NCI-H460 (cell line): ENCODE measurements at regions not wholly inside any gene's neighbourhood (a gene's known extent, or its start where the extent isn't known, plus 50 kb on each side); places are given as distances from the start of the nearest gene placed in this dataset.

ENCODE experiments used
- DNase-seq: peaks from one replicate; pipeline ENCODE4 v3.0.0-alpha.2; 2016; ENCODE audit warnings: low read depth; ENCODE audit errors: extremely low read depth

- DNase-seq = no peak
Measured at GRCh38 chr2:103462101-103462500, 700.3 kb downstream of the TMEM182 start.

GRCh38 chr2:103462712-103463111 lies 700.9 kb downstream of the TMEM182 start:
- DNase-seq = no peak

DNA sequence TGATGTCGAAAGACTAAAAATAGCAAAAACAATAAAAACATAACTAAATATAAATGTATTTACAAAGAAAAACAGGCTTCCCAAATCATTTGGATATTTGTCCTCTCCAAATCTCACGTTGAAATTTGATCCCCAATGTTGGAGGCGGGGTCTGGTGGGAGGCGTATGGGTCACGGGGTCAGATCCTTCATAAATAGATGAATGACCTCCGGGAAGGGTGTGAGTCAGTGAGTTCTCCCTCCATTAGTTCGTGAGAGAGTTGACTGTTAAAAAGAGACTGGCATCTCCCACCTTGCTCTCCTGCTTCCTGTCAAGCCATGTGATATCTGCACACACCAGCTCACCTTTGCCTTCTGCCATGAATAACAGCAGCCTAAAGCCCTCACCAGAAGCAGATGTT lies 703.0 kb downstream of the TMEM182 start:
- no peak for DNase-seq

DNA sequence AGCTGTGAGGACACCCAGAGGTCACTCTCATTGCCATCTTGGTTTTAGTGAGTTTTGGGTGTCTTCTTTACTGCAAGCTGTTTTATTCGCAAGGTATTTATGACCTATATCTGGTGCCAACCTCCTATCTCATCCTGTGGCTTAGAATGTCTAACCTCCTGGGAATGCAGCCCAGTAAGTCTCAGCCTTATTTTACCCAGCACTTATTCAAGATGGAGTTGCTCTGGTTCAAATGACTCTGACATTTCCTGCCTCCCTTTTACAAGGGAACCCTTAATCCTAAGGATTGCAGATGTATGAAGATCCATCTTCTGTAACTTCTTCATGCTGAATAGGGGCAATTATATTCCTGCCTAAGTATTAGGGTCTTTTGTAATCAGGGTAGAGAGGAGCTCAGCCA lies 708.0 kb downstream of the TMEM182 start:
- no peak for DNase-seq

DNA sequence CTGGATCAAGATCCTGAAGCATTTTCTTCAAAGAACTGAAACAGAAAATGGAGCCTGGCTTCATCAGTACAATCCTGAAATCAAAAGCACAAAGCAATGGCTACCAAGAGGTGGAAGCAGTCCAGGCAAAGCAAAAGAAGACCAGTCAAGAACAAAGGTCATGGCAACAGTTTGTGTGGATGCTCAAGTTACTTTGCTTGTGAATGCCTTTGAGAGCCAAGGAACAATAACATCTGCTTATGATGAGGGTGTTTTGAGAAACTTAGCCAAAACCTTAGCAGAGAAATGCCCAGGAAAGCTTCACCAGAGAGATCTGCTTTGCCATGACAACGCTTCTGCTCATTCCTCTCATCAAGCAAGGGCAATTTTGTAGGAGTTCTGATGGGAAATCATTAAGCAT lies 723.1 kb downstream of the TMEM182 start:
- no peak for DNase-seq

DNA sequence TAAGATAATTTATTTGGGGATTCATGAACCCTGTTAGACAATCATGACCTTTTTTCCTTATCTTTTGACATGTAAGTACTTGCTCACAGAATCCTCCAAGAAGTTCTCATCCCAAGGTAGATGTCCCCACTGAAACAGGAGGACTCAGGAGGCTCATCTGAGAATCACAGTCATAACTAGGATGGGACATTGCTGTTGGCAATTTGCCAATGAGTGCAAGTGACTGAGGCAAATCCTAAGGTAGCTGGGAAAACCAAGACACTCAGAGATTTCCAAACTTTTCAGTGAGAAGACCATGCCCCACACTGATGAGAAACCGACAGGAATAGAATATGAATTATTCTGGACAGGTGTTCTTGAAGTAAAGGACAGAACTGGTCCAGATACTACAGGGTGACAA lies 735.0 kb downstream of the TMEM182 start:
- DNase-seq = no peak

DNA sequence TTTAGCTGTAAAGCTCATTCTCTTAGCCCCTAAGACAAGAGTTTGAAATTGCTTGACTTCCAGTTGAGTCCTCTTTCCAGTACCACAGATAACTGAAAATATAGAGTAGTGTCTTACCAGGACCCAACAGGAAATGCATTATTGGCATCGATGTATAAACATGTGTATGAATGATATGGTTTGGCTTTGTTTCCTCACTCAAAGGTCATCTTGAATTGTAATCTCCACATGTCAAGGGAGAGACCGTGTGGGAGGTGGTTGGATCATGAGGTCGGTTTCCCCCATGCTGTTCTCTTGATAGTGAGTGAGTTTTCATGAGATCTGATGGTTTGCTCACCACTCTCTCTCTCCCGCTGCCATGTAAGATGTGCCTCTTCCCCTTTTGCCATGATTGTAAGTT lies 745.0 kb downstream of the TMEM182 start:
- DNase-seq = no peak

- DNase-seq = no peak
Measured at GRCh38 chr2:103512442-103512841, 750.6 kb downstream of the TMEM182 start.

GRCh38 chr2:103520547-103520946 lies 758.7 kb downstream of the TMEM182 start:
- DNase-seq = no peak

DNA sequence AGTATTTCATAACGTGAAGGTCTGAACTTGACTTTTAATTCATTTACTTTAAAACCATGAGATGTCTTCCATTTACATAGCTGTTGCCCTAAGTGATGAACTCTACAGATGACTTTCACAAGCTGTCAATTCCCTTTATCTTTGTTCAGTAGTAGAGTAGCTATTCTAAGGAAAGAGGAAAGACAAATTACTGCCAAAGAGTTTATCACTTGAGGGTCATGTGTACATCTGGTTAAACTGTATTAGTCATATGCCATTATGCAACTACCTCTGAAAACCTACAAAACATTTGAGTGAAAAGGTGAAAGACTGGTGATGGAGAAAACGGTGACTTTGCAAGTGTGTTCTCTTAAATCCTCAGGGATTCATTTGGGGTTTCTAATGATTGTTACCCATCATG lies 763.9 kb downstream of the TMEM182 start:
- no peak for DNase-seq

- DNase-seq = no peak
Measured at GRCh38 chr2:103526757-103527156, 764.9 kb downstream of the TMEM182 start.

DNA sequence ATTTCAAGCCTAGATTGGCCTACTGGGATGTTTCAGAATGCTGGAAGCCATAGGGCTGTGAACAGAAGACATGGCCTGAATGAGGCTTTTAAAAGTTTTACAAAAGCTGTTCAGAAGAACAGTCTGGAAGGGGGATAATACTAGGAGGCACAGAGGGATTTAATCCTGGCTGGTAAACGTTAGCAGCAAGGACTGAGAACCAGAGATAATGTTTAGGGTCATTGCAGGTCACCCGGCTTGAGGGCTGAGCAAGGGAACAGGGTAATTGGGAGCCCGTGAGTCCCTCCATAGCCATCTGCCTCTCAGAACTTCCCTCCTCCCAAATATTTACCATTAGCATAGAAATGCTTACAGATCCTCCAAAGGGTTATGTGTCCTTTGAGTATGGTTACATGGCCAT lies 765.4 kb downstream of the TMEM182 start:
- DNase-seq = no peak

- no peak for DNase-seq
Measured at GRCh38 chr2:103529798-103530502, 768.1 kb downstream of the TMEM182 start.

GRCh38 chr2:103552775-103553174 lies 790.9 kb downstream of the TMEM182 start:
- peak; percentile 1 for DNase-seq

DNA sequence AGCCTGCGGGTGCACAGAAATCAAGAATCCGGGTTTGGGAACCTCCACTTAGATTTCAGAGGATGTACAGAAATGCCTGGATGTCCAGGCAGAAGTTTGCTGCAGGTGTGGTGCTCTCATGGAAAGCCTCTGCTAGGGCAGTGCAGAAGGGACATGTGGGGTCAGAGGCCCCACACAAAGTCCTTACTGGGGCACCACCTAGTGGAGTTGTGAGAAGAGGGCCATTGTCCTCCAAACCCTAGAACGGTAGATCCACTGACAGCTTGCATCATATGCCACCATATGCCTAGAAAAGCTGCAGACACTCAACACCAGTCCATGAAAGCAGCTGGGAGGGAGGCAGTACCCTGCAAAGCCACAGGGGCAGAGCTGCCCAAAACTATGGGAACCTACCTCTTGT lies 833.0 kb downstream of the TMEM182 start:
- no peak for DNase-seq

- DNase-seq = no peak
Measured at GRCh38 chr2:103605071-103605780, 843.4 kb downstream of the TMEM182 start.

GRCh38 chr2:103615611-103616105 lies 853.8 kb downstream of the TMEM182 start:
- DNase-seq = no peak

- DNase-seq = no peak
Measured at GRCh38 chr2:103616891-103617290, 855.1 kb downstream of the TMEM182 start.

- DNase-seq = no peak
Measured at GRCh38 chr2:103618112-103618511, 856.3 kb downstream of the TMEM182 start.

DNA sequence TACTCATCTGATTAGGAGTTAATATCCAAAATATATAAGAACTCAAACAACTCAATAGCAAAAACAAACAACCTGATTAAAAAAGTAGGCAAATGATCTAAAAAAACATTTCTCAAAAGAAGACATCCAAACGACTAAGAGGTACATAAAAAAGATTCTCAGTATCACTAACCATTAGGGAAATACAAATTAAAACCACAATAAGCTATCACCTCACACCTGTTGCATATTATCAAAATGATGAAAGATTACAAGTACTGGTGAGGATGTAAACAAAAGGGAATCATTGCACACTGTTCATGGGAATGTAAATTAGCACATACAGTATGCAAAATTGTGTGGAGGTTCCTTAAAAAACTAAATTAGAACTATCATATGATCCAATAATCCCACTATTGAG lies 865.5 kb downstream of the TMEM182 start:
- DNase-seq = no peak

DNA sequence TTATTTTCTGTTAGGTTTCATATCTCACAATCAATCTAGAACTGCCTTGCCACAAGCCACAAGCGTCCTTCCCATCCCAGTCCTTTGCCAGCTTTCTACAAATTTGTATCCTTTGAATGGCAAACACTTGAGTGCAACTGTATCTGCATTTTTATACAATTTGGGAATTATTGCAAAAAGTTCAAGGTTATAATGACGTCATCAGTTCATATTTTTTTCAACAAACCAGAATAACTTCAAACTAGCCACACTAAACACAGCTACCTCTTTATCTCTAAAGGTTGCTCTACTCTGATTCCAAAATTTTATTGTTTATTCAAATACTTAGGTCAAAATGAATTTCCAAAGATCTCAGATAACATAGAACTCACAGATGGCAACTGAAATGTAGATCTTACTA lies 877.1 kb downstream of the TMEM182 start:
- no peak for DNase-seq

DNA sequence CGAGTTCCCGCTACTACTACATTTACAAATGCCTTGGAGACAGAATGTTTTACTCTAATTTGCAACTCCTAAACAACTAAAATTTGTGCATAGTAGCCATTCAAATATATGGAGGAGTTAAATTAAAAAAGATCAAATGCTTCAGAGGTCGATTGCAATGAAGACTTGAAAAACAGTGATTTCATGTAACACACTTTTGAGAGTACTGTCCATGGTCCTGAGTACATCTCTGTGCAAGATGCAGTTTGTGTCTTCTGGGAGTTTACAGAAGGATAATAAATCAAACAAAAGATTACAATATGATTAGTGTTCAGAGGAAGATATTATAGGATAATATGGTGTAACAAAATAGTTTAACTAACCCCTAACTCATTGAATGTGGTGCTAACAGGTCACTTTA lies 894.7 kb downstream of the TMEM182 start:
- DNase-seq = peak; percentile 2
